Common myeloid progenitor, CD34-positive (primary cell): ENCODE measurements at regions not wholly inside any gene's neighbourhood (a gene's known extent, or its start where the extent isn't known, plus 50 kb on each side); places are given as distances from the start of the nearest gene placed in this dataset.

Source experiments
- CTCF ChIA-PET: fragments of 350-600 bp; sonication (Branson Sonifier 250); formaldehyde crosslinking; loops from one replicate; lab custom pipeline; 2021; ENCODE audit warnings: antibody characterized with exemption; lab: Charles Lee
- POLR2A ChIA-PET: fragments of 350-600 bp; sonication (Branson Sonifier 250); formaldehyde crosslinking; loops from one replicate; lab custom pipeline; 2021; ENCODE audit warnings: antibody characterized with exemption; lab: Charles Lee
- DNase-seq, 3 donors: peaks; one replicate each; pipeline versions ENCODE4 v3.0.0 to v3.0.0-alpha.2; 2013
- H3K27ac ChIP-seq, 2 experiments: 1 replicate in 1 of 2; 2 replicates in 1 of 2; pipeline ENCODE4 v1.7.0; 2013; ENCODE audit warnings: inconsistent platforms in 2 of 2, low read length in 2 of 2, mild to moderate bottlenecking in 2 of 2, low read depth in 1 of 2, moderate library complexity in 1 of 2; ENCODE audit not compliant: severe bottlenecking in 2 of 2, insufficient read depth in 1 of 2, poor library complexity in 1 of 2
- H3K27me3 ChIP-seq, 5 experiments: replicated peaks in 2 of 5; 1 replicate in 3 of 5; 2 replicates in 2 of 5; pipeline versions ENCODE4 v1.6.1 to v1.7.0; 2013; ENCODE audit warnings: low read length in 4 of 5, mild to moderate bottlenecking in 2 of 5, moderate library complexity in 2 of 5, inconsistent platforms in 1 of 5; ENCODE audit not compliant: insufficient read depth in 5 of 5, control insufficient read depth in 4 of 5
- H3K36me3 ChIP-seq, 4 experiments: 1 replicate in 2 of 4; 2 replicates in 2 of 4; pipeline versions ENCODE4 v1.6.1 to v1.7.0; 2013; ENCODE audit warnings: low read length in 3 of 4, control low read depth in 1 of 4, mild to moderate bottlenecking in 1 of 4; ENCODE audit not compliant: control insufficient read depth in 4 of 4, insufficient read depth in 4 of 4
- H3K4me1 ChIP-seq, 4 experiments: 1 replicate in 3 of 4; 2 replicates in 1 of 4; pipeline versions ENCODE4 v1.6.1 to v1.7.1; 2013; ENCODE audit warnings: low read length in 3 of 4, mild to moderate bottlenecking in 3 of 4, control low read depth in 1 of 4, inconsistent platforms in 1 of 4, moderate library complexity in 1 of 4; ENCODE audit not compliant: control insufficient read depth in 4 of 4, insufficient read depth in 4 of 4; ENCODE audit errors: control extremely low read depth in 1 of 4
- H3K4me3 ChIP-seq, 7 experiments: 1 replicate in 4 of 7; 2 replicates in 3 of 7; pipeline versions ENCODE4 v1.5.1 to v1.7.0; 2013; ENCODE audit warnings: mild to moderate bottlenecking in 7 of 7, low read length in 6 of 7, moderate library complexity in 6 of 7, inconsistent platforms in 2 of 7, low read depth in 2 of 7, control low read depth in 1 of 7; ENCODE audit not compliant: insufficient read depth in 4 of 7, control insufficient read depth in 1 of 7; ENCODE audit errors: extremely low read depth in 1 of 7
- H3K9me3 ChIP-seq, 5 experiments: 1 replicate in 4 of 5; 2 replicates in 1 of 5; pipeline versions ENCODE4 v1.6.1 to v1.7.1; 2013; ENCODE audit warnings: low read length in 4 of 5, mild to moderate bottlenecking in 2 of 5, inconsistent platforms in 1 of 5, low read depth in 1 of 5, moderate library complexity in 1 of 5; ENCODE audit not compliant: control insufficient read depth in 4 of 5, insufficient read depth in 2 of 5; ENCODE audit errors: control extremely low read depth in 1 of 5
- WGBS: methylation state at CpG from one replicate; pipeline ENCODE4 v1.1.5; 2013; ENCODE audit not compliant: insufficient coverage; 5-methylcytosine and 5-hydroxymethylcytosine counted together

DNA sequence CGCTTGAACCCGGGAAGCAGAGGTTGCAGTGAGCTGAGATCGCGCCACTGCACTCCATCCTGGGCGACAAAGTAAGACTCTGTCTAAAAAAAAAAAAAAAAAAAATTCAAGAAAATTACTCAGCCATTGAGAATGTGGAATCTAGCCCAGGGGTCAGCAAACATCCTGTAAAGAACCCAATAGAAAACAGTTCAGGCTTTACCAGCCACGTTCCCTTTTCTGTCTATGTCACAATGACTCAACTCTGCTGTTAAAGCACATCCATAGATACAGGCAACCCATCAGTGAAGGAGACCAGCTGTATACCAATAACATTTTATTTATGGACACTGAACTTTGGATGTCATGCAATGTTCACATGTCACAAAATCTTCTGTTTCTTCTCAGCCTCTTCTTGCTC, 435.6 kb upstream of the GYPC start:
- no peak for DNase-seq
- WGBS, result 73% methylated on average over 3 of the region's 6 CpGs
- H3K4me1 ChIP-seq, result no peaks in the 10 kb centered on the region
- H3K27me3 ChIP-seq, result no peaks in the 10 kb centered on the region
- H3K36me3 ChIP-seq, result no peaks in the 10 kb centered on the region
- no peak overlapping the region for H3K4me3 ChIP-seq
- ChIA-PET CTCF (no interaction called here), POLR2A (no interaction called here)
- no peak overlapping the region for H3K27ac ChIP-seq
- H3K9me3 ChIP-seq, result no peaks in the 10 kb centered on the region

DNA sequence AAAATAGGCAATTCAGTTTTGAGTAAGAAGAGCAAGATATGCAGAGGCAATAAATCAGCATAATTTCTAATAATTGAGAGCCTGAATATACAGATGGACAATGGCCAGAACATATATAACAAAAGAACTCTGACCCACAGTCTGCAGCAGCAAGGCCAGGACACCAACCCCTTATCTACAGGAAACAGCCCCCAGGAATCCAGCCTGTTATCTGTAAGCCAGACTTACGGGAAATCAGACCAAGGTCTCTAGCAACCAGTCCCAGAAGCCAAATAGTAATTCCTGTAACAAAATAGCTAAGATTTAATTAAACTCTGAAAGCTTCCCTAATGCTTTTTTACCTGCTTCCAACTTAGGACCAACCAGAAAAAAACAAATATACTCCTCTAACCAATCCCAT, 434.5 kb upstream of the GYPC start:
- H3K4me1 ChIP-seq, result no peaks in the 10 kb centered on the region
- H3K27me3 ChIP-seq, result no peaks in the 10 kb centered on the region
- WGBS, result 50% methylated on average over 1 of the region's 1 CpG

DNA sequence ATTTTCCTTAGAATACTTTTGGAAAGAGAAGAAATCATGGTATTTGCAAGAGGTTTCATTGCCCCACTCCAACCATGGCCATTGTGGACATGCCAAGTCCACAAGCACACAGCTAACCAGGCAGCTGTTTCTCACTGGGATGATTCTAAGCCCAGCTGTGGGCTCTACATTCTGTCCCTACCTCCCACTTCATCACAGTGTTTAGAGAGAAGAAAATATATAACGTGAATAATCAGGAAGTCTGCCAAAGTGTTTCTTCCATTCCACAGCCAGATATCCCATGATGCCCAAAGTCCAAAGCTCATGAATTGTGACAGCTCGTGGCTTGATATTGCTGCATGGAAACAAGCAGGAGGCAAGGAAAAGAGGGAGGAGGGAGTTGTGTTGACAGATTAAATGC, 433.7 kb upstream of the GYPC start:
- no peak for DNase-seq
- no peaks in the 10 kb centered on the region for H3K9me3 ChIP-seq
- no peaks in the 10 kb centered on the region for H3K4me1 ChIP-seq
- no peaks in the 10 kb centered on the region for H3K27me3 ChIP-seq
- ChIA-PET POLR2A (no interaction called here), CTCF (interaction anchor here (0.6 kb wide), 1 partner anchor 16 kb away, joined by 6 read pairs; no protein-coding TSS in a partner anchor)
- no peaks in the 10 kb centered on the region for H3K36me3 ChIP-seq
- no peak overlapping the region for H3K4me3 ChIP-seq
- no peak overlapping the region for H3K27ac ChIP-seq
- WGBS, result 100% methylated on average over 1 of the region's 2 CpGs

More for the DNA sequence above, 434.5 kb upstream of the GYPC start:
- Histone ChIP-seq H3K27ac (no peak overlapping the region), H3K4me3 (no peak overlapping the region), H3K9me3 (no peaks in the 10 kb centered on the region), H3K36me3 (no peaks in the 10 kb centered on the region)
- peak in 1 of 3 donors; percentile 17 for DNase-seq
- POLR2A ChIA-PET, result no interaction called here
- CTCF ChIA-PET, result no interaction called here

DNA sequence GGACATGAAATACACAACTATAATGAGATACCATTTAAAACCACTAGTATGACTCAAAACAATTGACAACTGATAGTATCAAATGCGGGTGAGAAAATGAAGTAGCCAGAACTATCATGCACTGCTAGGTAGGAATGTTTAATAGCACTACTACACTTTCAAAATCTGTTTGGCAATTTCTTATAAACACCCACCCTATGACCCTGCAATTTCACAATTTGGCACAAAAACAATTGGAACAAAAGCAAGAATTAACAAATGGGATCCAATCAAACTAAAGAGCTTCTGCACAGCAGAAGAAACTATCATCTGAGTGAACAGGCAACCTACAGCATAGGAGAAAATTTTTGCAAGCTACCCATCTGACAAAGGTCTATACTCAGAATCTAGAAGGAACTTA, 431.2 kb upstream of the GYPC start:
- Histone ChIP-seq H3K36me3 (no peaks in the 10 kb centered on the region), H3K27me3 (no peaks in the 10 kb centered on the region), H3K4me1 (no peaks in the 10 kb centered on the region), H3K9me3 (no peaks in the 10 kb centered on the region), H3K4me3 (no peak overlapping the region), H3K27ac (no peak overlapping the region)
- CTCF ChIA-PET, result no interaction called here
- DNase-seq, result no peak
- POLR2A ChIA-PET, result no interaction called here
- 100% methylated on average over 1 of the region's 1 CpG for WGBS

DNA sequence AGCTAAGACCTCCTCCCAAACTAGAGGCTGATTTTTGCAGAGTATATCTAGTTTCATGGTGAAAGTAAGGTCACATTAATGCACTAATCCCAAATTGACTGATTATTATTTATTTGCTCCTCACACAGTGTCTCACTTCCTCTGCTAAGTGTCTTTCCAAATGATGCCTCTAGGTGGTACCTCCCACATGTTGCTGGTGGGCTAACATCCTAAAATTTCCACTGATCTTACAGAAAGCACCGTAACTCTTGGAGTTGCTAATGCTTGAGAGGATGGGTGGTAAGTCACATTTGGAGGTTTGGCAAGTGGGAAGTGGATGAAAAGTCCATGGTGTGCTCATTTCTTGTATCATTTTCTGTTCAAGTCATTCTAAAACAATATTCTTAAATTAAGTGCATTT, 428.7 kb upstream of the GYPC start:
- Histone ChIP-seq H3K4me3 (no peak overlapping the region), H3K4me1 (no peaks in the 10 kb centered on the region), H3K27ac (no peak overlapping the region), H3K9me3 (no peaks in the 10 kb centered on the region), H3K27me3 (no peaks in the 10 kb centered on the region), H3K36me3 (no peaks in the 10 kb centered on the region)
- WGBS, result no CpG with 5 or more reads among the region's 1 CpG
- CTCF ChIA-PET, result no interaction called here
- POLR2A ChIA-PET, result no interaction called here
- DNase-seq, result peak in 2 of 3 donors; percentile 23 to 26

DNA sequence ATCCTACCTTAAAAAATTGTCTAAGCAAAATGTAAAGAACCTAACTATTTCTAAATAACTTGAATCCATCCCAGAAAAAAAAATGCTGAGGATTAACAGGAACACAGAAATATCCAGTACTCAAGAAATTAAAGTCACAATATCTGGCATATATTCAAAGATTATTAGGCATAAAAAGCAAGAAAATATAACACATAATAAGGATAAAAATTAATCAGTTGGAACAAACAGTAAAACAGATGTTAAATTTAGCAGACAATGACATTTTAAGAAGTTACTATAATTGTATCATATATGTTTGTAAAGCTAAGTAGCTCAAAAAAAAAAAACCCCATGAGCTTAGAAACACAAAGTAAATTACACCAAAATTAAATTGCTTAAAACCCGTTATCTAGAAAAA, 427.4 kb upstream of the GYPC start:
- H3K27me3 ChIP-seq, result no peaks in the 10 kb centered on the region
- H3K4me1 ChIP-seq, result no peaks in the 10 kb centered on the region
- no peaks in the 10 kb centered on the region for H3K36me3 ChIP-seq
- ChIA-PET POLR2A (no interaction called here), CTCF (no interaction called here)
- no peak overlapping the region for H3K4me3 ChIP-seq
- no peak overlapping the region for H3K27ac ChIP-seq
- no peaks in the 10 kb centered on the region for H3K9me3 ChIP-seq
- DNase-seq, result no peak
- no CpG with 5 or more reads among the region's 1 CpG for WGBS

DNA sequence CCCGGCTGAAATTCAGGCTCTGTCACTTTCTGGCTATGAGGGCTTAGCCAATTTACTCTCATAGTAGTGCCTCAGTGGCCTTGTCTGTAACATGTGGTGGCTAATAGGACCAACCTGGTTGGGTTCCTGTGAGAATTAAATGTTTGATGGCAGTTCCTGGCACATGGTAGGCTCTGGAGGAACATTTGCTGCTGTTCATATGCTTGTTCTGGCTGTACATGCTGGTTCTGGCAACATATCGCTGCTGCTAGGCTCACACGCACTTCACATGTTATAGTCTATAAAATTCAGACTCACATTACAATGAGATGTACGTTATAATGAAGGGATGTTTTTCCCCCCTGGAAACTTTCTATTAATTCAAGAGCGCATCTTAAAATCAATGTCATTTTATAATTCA, 417.7 kb upstream of the GYPC start:
- no peaks in the 10 kb centered on the region for H3K9me3 ChIP-seq
- H3K4me3 ChIP-seq, result no peak overlapping the region
- ChIA-PET CTCF (no interaction called here), POLR2A (no interaction called here)
- H3K4me1 ChIP-seq, result no peaks in the 10 kb centered on the region
- DNase-seq, result no peak
- no peak overlapping the region for H3K27ac ChIP-seq
- no peaks in the 10 kb centered on the region for H3K36me3 ChIP-seq
- no CpG with 5 or more reads among the region's 5 CpGs for WGBS
- no peaks in the 10 kb centered on the region for H3K27me3 ChIP-seq
